ENCODE measurements at regions not wholly inside any gene's neighbourhood (a gene's known extent, or its start where the extent isn't known, plus 50 kb on each side); places are given as distances from the start of the nearest gene placed in this dataset.

DNA sequence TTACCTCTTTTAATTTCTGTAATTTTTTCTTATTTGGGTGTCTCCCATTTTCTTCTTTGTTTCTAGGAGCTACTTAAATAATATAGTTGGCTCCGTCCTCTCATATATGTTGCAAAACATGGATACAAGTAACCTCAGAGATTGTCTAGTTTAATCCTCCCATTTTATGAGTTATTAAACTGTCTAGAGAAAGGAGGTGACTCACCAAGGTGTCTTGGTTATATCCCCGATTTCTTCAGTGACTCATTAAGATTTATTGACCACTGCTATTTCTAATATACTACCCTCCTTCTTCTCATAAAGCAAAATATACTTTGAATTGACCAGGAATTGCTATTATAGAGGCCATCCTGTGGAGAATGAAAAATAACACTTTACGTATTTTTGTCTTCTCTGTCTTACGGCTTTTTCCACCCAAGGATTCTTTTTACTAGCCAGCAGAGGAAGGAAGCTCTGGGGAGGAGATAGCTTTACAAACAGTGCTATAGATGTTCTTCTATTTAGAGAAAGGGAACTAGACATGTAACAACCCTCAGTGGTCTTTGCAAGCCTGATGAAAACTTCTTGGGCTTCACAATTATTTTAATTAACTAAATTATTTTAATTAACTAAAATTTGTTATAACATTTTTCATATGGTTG, 300.4 kb upstream of the TNP1 start:
- TF ChIP-seq POLR2A (IDR thresholded peaks at IDR 0.05): no peak
- TF ChIP-seq, protein P1, sequence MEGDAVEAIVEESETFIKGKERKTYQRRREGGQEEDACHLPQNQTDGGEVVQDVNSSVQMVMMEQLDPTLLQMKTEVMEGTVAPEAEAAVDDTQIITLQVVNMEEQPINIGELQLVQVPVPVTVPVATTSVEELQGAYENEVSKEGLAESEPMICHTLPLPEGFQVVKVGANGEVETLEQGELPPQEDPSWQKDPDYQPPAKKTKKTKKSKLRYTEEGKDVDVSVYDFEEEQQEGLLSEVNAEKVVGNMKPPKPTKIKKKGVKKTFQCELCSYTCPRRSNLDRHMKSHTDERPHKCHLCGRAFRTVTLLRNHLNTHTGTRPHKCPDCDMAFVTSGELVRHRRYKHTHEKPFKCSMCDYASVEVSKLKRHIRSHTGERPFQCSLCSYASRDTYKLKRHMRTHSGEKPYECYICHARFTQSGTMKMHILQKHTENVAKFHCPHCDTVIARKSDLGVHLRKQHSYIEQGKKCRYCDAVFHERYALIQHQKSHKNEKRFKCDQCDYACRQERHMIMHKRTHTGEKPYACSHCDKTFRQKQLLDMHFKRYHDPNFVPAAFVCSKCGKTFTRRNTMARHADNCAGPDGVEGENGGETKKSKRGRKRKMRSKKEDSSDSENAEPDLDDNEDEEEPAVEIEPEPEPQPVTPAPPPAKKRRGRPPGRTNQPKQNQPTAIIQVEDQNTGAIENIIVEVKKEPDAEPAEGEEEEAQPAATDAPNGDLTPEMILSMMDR (IDR thresholded peaks at IDR 0.05): no peak
- H3K4me3 ChIP-seq: no peak overlapping the region
- ATAC-seq (no peak), DNase-seq (no peak)
- no peaks in the 10 kb centered on the region for H3K9me3 ChIP-seq
- H3K36me3 ChIP-seq (replicated peaks in 1 of 2; ENCODE audit: insufficient read depth in 1 of 2, low read depth in 2 of 2): no peaks in the 10 kb centered on the region
- no peaks in the 10 kb centered on the region for H3K4me1 ChIP-seq
- H3K27me3 ChIP-seq: no peaks in the 10 kb centered on the region
- 69 to 76% methylated on average over 4 of the region's 4 CpGs for WGBS, 2 donors
- no peak overlapping the region for H3K27ac ChIP-seq
- intact Hi-C loops (cut with DNase I): no loop called here

DNA sequence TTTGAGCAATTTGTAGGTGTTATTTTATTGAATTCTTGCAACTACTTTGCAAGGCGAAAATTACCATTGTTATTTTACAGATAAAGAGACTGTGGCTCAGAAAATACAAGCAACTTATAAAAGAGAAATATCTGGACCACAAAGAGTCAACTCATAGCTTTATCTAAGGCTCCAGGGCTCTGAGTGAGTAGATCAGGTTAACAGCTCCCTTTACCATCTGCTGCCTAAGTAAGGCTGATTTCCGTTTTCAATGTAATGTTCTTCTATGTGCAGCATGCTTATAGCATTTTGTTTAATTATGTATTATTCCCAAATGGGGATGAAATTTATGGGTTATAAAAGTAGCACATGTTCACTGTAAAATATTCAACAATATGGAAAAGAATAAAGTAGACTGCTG, 299.1 kb upstream of the TNP1 start:
- Histone ChIP-seq H3K9me3 (no peaks in the 10 kb centered on the region), H3K4me3 (no peak overlapping the region), H3K27ac (no peak overlapping the region), H3K27me3 (no peaks in the 10 kb centered on the region), H3K36me3 (replicated peaks in 1 of 2; ENCODE audit: insufficient read depth in 1 of 2, low read depth in 2 of 2) (no peaks in the 10 kb centered on the region), H3K4me1 (no peaks in the 10 kb centered on the region)
- intact Hi-C loops (cut with DNase I): no loop called here
- ATAC-seq: no peak
- 70 to 77% methylated on average over 2 of the region's 2 CpGs for WGBS, 2 donors
- no peak for TF ChIP-seq POLR2A (IDR thresholded peaks at IDR 0.05)
- TF ChIP-seq, protein P1 (IDR thresholded peaks at IDR 0.05): no peak
- DNase-seq: no peak

DNA sequence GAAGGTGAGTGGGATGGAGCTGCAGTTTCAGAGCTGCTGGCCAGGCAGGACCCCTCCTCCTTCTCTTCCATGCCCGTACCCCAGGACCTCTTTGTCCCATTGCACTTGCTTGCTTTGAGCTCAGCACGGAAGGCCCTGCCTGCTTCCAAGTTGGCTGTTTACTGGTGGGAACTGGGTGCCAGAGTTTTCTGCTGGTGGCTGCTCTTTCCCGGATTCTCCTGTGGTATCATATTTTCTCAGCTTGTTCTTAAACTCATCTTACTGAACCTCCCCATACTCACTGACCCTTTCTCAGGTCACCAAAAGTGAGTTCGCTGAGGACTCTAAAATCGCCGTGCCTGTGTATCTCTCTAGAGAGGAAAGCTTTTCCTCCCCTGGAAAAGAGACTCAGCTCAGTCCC, 297.7 kb upstream of the TNP1 start:
- 82 to 88% methylated on average over 6 of the region's 6 CpGs for WGBS, 2 donors
- no peaks in the 10 kb centered on the region for H3K4me1 ChIP-seq
- no peaks in the 10 kb centered on the region for H3K36me3 ChIP-seq (replicated peaks in 1 of 2; ENCODE audit: insufficient read depth in 1 of 2, low read depth in 2 of 2)
- intact Hi-C loops (cut with DNase I): no loop called here
- no peak for DNase-seq
- TF ChIP-seq, protein P1 (IDR thresholded peaks at IDR 0.05): no peak
- no peak for TF ChIP-seq POLR2A (IDR thresholded peaks at IDR 0.05)
- H3K9me3 ChIP-seq: no peaks in the 10 kb centered on the region
- H3K27ac ChIP-seq: no peak overlapping the region
- H3K27me3 ChIP-seq: no peaks in the 10 kb centered on the region
- no peak overlapping the region for H3K4me3 ChIP-seq
- ATAC-seq: no peak

DNA sequence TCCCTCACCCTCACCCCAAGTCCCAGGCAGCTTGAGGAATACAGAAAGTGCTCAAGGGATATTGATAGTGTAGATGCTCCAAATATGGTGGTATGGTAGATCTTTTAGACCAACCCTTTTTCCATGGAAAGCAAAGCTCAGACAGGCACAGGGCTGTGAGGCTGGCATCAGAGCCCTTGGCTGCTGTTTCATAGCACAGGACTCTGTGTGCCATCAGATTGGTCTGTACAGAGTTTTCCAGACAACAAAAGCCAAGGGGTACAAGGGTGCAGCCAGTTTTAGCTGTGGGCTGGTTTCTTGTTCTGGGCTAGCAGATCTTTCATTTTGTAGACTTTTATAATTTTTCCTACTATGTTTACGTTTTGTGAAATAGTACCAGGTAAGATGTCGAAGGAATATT, 296.9 kb upstream of the TNP1 start:
- no peaks in the 10 kb centered on the region for H3K27me3 ChIP-seq
- TF ChIP-seq, protein P1 (IDR thresholded peaks at IDR 0.05): no peak
- TF ChIP-seq POLR2A (IDR thresholded peaks at IDR 0.05): no peak
- DNase-seq (no peak), ATAC-seq (no peak)
- WGBS, 2 donors: 57 to 63% methylated on average over 2 of the region's 2 CpGs
- no peaks in the 10 kb centered on the region for H3K4me1 ChIP-seq
- no peaks in the 10 kb centered on the region for H3K9me3 ChIP-seq
- no peaks in the 10 kb centered on the region for H3K36me3 ChIP-seq (replicated peaks in 1 of 2; ENCODE audit: insufficient read depth in 1 of 2, low read depth in 2 of 2)
- H3K27ac ChIP-seq: no peak overlapping the region
- no peak overlapping the region for H3K4me3 ChIP-seq
- intact Hi-C loops (cut with DNase I): no loop called here

DNA sequence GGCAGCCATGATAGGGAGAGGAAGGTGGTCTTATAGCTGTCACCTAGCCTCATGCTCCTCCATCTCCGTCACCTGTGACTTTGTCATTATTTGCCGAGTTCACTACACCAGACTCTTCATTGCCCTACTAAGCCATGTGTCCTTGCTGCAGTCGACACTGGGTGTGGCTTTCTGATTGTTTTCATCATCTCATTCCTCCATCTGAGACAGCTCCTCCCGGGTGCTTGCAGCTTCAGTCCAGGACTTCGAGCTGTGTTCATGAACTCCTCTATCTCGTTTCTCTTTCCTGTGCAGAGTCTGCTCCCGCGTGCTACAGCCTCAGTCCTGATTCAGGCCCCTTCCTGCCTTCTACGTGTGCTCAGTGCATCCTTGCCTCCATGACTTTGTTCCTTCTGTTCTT, 295.1 kb upstream of the TNP1 start:
- no peaks in the 10 kb centered on the region for H3K4me1 ChIP-seq
- no peak overlapping the region for H3K4me3 ChIP-seq
- ATAC-seq: no peak
- intact Hi-C loops (cut with DNase I): no loop called here
- no peak for DNase-seq
- no peaks in the 10 kb centered on the region for H3K27me3 ChIP-seq
- 62 to 72% methylated on average over 9 of the region's 9 CpGs for WGBS, 2 donors
- TF ChIP-seq, protein P1 (IDR thresholded peaks at IDR 0.05): no peak
- no peak for TF ChIP-seq POLR2A (IDR thresholded peaks at IDR 0.05)
- no peaks in the 10 kb centered on the region for H3K9me3 ChIP-seq
- no peak overlapping the region for H3K27ac ChIP-seq
- no peaks in the 10 kb centered on the region for H3K36me3 ChIP-seq (replicated peaks in 1 of 2; ENCODE audit: insufficient read depth in 1 of 2, low read depth in 2 of 2)

Measured in body of pancreas (tissue), 4 donors.